NCI-H2081 treated with DMSO at 0.1 percent for 48 hours (cell line): ENCODE measurements at regions not wholly inside any gene's neighbourhood (a gene's known extent, or its start where the extent isn't known, plus 50 kb on each side); places are given as distances from the start of the nearest gene placed in this dataset.
"Not testable (repeated sequence)": the region's sequence is repeated elsewhere in the genome, so short reads cannot be mapped to it uniquely, and the experiment has no call there.

Experiments
- DNase-seq: peaks from one replicate; lab custom pipeline; 2025; lab: John Stamatoyannopoulos, UW

DNA sequence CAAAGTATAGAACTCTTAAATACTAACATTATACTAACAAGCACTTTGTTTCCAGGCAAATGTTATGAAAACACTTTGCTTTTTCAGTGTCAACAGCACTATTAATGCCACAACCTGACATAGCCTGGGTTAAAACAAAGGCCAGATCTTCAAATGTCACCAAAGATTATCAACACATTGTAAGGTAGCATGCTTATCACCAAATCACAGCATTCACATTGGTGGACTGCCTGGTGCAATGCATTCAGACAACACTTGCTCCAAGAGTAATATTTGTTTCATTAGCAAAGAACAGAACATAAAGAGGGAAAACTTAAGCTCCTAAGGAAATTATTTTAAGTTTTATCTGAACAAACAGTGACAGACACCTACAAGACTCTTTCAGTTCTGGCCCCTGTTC lies 1361.2 kb downstream of the CDH8 start:
- DNase-seq, result no peak

DNA sequence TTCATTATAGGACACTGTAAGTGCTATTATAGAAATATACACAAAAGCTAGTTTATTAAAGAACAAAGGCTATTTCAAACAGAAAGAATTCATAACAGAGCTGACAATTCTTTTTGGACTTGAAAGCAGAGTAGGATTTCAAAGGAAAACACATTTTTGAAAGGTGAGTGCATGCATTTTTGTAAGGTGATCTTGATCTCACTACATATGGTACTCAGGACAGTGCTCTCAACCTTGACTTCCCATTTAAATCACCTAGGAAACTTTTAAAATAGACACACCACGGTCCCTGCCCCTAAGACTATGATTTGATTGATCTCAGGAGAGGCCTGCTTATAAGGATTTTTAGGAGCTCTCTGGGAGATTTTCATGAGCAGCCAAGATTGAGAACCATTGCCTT lies 1362.0 kb downstream of the CDH8 start:
- no peak for DNase-seq

DNA sequence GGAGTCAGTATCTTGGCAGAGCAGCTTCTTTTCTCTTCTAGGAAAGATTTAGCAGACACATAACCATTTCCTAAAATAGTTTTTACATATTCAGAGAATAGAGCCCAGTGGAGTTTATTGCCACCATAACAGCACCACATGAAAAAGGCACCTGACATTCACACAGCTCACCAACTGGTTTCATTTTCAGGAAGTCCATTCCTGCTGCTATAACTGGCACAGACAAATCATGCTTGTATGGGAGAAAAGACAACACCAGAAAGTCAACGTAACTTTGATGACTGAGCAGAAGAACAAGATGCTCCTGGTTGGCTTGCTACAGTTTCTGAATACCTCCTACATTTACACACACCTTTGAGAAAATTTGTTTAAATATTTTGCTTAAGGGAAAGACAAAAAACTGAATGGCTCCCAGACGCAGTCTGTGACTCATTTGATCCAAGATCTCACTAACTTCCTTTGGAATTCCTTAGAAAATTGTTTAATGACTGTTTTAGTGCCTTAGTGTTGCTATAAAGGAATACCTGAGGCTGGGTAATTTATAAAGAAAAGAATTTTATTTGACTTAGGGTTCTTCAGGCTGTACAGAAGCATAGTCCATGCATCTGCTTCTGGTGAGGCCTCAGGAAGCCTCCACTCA lies 1380.6 kb downstream of the CDH8 start:
- DNase-seq, result no peak

DNA sequence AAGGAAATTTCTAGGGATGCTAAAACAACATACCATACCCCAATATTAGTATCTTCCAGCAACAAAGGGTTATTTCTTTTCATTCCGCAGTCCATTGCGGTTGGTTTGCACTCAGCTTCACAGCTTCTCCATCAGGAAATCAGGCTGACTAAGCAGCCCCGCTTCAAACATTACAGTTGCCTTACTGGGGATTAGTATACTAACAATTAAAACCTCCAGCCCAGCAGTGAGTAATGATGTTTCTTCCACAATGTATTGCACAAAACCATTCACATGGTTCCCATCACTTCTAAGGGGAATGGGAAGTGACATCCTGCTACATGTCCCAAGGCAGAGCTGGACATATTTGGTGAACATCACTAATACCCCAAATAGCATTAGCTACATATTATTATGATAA lies 1384.9 kb downstream of the CDH8 start:
- no peak for DNase-seq

DNA sequence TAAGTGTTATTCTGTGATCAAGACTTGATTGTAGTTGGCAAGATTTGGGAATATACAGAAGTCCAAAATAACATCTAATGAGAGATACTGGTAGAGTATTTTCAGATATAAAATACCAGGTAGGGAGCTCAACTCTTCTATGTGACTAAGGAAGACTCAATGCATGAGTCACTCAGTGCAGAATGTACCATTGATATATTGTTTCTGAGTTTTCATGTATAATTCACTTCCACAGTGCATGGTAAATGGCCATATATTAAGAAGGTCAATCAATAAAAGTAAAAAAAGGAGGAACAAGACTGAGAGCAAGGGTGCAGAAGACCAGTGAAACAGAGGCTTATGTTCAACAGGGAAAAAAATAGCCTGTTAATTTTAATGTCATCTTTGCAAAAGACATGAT lies 1387.9 kb downstream of the CDH8 start:
- no peak for DNase-seq

DNA sequence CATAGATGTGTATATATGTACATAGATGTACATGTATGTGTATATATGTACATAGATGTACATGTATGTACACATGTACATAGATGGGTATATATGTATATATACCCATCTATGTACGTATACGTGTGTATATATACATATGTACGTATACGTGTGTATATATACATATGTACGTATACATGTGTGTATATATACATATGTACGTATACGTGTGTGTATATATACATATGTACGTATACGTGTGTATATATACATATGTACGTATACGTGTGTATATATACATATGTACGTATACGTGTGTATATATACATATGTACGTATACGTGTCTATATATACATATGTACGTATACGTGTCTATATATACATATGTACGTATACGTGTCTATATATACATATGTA lies 1388.8 kb downstream of the CDH8 start:
- not testable (repeated sequence) for DNase-seq

DNA sequence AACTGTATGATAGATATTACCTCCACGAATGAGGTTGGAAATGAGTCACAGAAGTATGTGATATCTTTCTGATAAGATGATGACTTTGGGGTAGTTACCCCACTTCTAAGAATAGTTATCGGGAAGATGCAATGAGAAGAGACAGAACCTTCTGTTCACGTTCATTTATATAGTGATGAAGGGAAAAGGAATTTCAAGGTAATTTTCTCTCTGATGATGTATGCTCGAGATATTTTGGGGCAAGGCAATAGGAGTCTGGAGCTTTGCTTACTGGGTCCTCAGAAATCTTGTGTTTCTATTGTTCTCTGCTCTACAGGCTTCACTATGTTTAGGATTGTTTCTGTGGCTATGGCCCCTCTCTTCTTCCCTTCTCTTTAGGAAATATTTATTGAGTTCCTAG lies 1389.6 kb downstream of the CDH8 start:
- DNase-seq, result no peak

DNA sequence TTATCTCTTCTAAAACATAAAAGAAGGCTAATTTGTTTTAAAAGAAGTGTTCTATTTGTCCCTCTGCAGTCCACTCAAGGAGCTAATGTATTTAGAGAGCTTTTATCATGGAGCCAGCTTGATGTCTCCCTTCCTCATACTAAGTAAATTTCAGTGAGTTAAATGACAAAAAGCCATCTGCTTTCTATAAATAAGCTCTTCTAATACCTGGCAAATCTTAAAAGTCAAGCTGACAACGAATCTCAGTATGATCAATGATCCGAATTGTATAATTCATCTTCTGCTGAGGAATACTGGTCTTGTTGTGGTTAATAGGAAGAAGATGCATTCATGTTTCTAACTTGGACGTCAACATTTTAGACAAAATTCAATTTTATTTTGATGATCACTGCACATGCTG lies 1390.7 kb downstream of the CDH8 start:
- DNase-seq, result no peak

DNA sequence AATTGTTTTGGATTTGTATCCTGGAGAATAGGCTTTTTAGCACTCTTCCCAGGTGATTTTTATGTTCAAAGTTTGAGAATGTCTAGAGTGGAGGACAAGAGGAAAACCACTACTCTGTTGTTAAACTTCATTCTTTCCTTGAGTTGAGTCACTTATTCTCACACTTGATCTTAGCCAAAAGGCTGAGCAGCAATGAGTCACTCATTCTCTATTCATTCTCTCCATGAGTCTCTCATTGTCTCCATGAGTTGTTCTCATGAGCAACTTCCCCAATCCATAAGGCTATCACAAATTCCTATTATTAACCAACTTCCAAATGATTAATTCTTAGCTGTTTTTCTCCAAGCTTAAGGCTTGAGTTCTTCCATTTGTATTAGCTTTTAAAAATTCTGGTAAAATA lies 1393.3 kb downstream of the CDH8 start:
- DNase-seq, result no peak

DNA sequence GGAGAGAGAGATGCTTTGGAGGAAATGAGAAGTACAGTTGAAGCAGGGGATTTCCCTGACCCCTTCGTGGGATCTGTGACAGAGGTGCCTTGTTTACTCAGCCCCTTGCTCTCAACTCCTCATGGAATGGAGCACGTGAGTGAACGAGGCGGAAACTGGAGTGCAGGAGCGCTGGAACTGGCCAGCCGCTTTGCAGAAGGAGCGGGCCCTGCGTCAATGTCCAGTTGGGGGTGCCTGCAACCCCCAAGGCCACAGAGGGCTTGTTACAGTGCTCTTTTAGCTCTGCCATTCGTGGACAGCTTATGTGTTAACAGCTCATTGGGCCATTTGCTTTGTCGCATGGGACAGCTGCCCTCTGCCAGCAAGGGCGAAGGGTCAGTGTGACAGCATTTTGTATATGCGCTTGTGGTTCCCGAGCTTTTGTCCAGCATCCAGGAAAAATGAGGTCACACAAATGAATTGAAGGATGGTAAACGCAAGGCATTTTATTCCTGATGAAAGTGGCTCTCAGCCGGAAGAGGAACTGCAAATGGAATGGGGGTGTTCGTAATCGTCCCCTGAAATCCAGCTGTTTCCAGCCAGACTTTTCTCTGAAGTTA lies 1395.1 kb downstream of the CDH8 start:
- DNase-seq, result no peak

DNA sequence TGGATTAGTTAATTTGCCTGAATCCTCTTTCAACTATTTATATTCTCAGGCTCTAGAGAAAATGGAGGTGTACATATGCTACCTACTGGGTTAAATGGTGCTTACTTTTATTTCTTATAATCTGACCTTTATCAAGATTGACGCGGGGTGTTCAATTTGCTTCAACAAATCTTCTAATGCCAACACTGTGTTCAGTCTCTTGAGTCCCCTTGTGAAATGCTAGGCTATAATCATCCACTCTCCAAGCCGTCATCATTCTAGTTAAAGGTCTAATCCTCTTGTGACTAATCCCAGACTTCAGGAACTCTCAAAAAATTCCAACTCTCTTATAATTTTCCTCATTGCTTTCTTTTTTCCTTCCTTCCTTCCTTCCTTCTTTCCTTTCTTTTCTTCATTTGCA lies 1396.2 kb downstream of the CDH8 start:
- DNase-seq, result no peak

DNA sequence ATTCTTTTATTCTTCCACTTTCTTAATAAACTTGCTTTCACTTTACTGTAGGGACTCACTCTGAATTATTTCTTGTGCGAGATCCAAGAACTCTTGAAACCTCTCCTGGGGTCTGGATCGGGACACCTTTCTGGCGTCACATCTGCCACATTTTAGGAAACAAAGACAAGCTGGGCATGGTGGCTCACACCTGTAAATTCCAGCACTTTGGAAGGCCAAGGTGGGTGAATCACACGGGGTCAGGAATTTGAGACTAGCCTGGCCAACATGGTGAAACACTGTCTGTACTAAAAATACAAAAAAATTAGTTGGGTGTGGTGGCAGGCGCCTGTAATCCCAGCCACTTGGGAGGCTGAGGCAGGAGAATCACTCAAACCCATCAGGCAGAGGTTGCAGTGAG lies 1399.6 kb downstream of the CDH8 start:
- DNase-seq, result not testable (repeated sequence)

DNA sequence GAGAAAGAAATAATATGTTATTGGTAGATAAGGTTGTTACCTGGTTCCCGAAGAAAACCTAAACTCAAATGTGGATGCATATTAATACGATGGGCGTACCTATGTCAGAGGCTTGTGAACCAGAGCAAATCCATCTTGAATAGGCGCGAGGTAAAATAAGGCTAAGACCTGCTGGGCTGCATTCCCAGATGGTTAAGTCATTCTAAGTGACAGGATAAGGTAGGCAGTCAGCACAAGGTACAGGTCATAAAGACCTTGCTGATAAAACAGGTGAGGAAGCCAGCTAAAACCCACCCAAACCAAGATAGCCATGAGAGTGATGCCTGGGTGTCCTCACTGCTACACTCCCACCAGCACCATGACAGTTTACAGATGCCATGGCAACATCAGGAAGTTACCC lies 1400.1 kb downstream of the CDH8 start:
- DNase-seq, result no peak

DNA sequence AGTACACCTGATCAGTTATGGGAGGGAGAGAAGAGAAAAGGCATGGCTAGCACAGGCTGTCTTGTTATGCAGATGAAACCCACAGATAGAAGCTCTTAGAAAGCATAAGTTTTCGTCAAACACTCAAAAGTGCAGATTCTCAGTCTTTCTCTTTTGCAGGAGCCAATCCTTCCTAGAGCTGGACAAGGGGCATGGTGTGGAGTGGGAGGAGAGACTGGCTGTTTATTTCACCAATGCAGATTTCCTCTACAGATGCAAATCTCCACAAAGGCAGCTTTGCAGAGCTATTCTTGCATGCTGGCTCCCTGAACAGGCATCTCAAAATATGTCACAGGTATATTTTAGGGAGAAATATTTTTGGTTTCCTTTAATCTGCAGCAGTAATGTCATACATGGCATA lies 1400.7 kb downstream of the CDH8 start:
- no peak for DNase-seq

DNA sequence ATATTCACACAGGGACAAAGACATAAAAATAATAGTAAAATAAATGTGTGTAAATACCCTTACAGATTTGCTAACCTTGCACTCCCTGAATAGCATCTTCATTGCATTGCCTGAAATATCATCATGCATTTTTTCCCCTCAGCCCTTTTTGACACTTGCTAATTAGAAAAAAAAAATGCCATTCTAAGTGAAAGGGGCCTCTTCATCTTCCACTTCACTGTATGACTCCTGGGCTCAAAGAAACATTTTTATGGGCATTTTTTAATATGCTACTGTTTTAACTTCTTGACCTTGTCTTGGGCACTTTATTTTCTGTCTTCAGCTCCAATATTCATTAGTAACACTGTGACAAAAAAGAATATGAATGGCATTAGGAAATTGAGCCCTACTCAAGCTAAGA lies 1424.4 kb downstream of the CDH8 start:
- no peak for DNase-seq

DNA sequence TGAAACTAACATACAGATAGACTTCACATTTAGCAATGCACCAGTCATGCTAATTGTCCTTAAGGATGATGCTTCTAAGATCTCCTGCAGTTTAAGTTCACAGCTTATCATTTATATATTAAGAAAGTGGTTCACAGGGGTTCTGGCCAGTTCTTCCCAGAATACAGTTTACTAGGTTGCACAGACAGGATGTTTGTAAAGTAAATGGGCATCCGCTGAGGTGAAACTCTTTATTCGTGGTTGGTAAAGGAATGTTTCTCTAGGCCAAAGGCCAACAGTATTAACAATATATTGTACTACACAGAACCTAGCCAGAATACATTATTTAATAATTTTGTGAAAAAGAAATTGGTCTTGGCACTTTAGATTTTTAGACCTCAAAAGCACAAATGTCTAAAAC lies 1427.3 kb downstream of the CDH8 start:
- no peak for DNase-seq

DNA sequence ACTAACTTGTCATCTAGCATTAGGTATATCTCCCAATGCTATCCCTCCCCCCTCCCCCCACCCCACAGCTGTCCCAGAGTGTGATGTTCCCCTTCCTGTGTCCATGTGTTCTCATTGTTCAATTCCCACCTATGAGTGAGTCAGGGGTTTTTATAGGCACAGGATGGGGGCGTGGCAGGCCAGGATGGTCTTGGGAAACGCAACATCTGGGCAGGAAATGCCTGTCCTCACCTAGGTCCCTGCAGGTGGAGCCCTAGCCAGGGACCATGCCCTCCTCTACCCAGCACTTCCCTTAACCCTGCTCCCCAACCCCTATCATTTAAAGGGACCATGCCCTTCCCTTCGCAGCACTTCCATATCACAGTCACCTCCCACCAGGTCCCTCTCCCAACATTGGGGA lies 1430.6 kb downstream of the CDH8 start:
- not testable (repeated sequence) for DNase-seq

DNA sequence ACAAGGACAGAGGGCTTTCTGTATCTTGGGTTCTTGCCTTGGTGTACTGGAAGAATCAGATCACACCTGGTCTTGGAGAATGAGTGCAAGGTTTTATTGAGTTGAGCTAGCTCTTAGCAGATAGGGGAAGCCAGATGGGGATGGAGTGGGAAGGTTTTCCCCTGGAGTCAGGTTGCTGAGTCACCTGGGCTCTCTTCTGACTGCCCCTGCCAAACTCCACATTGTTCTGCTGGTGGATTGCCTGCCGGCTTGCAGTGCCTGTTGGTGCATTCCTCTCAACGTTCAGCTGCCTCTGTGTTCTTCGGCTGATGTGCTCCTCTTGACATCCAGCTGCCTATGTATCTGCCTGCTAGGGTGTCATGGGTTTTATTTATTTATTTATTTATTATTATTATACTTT lies 1431.1 kb downstream of the CDH8 start:
- no peak for DNase-seq

DNA sequence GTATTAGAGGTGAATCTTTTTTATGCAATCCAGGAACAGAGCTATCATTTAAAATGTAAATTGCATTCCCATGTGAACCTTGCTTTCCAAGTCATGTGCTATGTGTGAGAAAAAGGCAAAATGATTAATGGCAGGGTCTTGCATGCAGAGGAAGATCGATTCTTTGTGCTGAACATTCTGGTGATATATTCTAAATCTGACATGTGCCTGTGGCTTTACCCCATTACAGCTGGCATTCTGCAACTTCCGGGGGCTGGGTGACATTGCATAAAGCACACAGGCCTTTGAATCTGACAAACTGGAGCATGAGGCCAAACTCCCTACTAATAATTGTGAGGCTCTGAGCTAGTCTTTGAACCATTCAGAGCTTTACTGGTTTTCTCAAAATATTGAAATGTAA lies 1449.7 kb downstream of the CDH8 start:
- DNase-seq, result no peak

DNA sequence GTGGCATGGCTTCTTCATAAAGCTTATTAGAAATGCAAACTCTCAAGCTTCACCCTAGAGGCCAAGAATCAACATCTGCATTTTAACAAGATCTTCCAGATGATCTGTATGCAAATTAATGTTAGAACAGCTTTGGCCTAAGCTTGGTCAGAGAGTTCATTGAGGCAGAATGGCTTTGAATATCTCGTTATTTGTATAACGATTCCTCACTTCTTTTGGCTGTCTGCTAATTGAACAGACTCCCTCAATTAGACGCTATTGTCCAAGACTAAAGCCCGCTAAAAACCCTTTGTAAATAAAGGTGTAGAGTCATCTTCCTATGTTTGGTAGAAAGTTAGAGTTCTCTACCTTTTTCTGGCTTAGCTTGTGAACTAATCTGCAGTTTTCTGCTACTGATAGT lies 1453.7 kb downstream of the CDH8 start:
- no peak for DNase-seq

DNA sequence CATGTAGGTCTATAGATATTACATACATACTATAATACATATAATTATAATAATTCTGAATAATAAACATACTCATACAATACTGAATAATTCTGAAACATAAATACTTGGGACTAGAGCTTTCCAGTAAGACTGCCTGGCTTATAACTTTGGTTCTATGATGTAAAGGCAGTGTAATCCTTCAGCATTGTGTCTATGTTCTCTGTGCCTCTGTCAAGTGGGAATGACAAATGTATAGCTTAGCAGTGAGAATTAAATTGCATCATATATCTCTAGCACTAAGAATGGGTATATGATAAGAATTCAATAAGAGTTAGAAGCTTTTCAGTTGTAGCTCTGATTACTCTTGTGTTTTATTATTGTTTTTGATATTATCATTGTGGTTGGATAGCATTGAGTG lies 1469.3 kb downstream of the CDH8 start:
- no peak for DNase-seq

DNA sequence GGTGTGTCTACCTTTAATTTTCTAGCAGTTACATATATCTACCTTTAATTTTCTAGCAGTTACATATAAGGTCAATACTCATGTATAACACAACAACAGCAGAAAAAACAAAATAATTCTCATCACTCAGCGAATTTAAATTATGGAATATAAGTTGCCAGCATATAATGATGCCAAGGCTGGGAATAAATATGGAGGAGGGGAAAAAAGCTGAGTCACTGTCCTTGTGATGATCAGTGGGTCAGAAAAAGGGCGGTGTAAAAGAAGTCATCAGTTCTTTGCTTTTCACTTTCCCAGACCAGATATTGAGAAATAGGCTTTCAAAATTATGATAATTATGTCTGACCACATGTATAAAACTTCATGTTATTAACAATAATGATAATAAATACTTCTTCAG lies 1471.7 kb downstream of the CDH8 start:
- no peak for DNase-seq

DNA sequence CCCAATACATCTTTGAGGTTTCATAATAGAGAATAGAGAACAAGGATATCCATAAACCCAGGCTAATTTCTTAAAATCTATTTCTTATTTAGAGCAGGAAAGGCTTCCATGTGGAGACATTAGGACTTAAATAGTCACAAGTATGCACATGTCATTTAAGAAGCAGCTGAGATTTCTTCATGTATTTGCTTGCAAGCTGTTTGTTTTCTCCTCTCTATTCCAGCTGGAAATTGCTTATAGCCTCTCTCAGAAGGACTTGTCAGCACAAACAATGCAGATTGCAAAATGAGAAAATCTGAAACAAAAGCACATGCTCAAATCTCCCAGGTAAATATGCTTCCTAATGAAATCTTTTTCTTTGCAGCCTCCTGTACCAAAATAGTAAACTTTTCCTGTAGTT lies 1473.1 kb downstream of the CDH8 start:
- DNase-seq, result no peak

DNA sequence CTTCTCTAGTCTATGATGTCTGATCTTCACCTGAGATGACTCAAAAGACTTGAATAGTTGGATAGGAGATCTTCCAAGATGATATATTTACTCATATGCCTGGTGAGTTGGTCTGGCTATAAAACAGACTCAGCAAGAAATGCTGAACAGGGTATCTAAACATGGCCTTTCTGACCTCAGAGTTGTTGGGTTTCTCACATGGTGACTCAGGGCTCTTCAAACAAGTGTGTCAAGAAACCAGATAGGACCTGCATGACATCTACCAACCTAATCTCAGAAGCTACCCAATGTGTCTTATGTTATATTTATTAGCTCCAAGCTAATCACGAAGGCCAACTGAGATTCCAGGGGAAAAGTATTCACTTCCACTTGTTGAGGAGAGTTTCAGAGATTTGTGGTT lies 1477.3 kb downstream of the CDH8 start:
- no peak for DNase-seq
